ENCODE measurements at regions not wholly inside any gene's neighbourhood (a gene's known extent, or its start where the extent isn't known, plus 50 kb on each side); places are given as distances from the start of the nearest gene placed in this dataset.

GRCh38 chr1:187665483-187665882, 836.7 kb downstream of the PLA2G4A start:
- no peaks in the 10 kb centered on the region for H3K27me3 ChIP-seq (ENCODE audit: insufficient read depth, low read depth)
- H3K4me2 ChIP-seq, result no peak overlapping the region
- POLR2A ChIA-PET (ENCODE audit: unreplicated experiment), result no interaction called here
- H3K4me3 ChIP-seq, result no peak overlapping the region
- no TSS peak for BruUV-seq (replicated peaks)
- H3K9me3 ChIP-seq (ENCODE audit: insufficient read depth, low read depth), result no peaks in the 10 kb centered on the region
- H2AFZ ChIP-seq, result no peak overlapping the region
- H3K9me2 ChIP-seq (ENCODE audit: insufficient read depth), result no peaks in the 10 kb centered on the region; the same call in 1 of the 2 replicates
- no peaks in the 10 kb centered on the region for H4K20me1 ChIP-seq (ENCODE audit: insufficient read depth)
- H3K36me3 ChIP-seq (ENCODE audit: low read depth), result no peaks in the 10 kb centered on the region
- no peaks in the 10 kb centered on the region for H3K79me2 ChIP-seq (ENCODE audit: low read depth)
- CTCF ChIA-PET, result no interaction called here
- TF ChIP-seq, protein P1, sequence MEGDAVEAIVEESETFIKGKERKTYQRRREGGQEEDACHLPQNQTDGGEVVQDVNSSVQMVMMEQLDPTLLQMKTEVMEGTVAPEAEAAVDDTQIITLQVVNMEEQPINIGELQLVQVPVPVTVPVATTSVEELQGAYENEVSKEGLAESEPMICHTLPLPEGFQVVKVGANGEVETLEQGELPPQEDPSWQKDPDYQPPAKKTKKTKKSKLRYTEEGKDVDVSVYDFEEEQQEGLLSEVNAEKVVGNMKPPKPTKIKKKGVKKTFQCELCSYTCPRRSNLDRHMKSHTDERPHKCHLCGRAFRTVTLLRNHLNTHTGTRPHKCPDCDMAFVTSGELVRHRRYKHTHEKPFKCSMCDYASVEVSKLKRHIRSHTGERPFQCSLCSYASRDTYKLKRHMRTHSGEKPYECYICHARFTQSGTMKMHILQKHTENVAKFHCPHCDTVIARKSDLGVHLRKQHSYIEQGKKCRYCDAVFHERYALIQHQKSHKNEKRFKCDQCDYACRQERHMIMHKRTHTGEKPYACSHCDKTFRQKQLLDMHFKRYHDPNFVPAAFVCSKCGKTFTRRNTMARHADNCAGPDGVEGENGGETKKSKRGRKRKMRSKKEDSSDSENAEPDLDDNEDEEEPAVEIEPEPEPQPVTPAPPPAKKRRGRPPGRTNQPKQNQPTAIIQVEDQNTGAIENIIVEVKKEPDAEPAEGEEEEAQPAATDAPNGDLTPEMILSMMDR (conservative IDR thresholded peaks at IDR 0.05), result no peak
- TF ChIP-seq EZH2 (IDR thresholded peaks at IDR 0.05; ENCODE audit: low read depth), result no peak
- intact Hi-C loops (cut with micrococcal nuclease; ENCODE audit: unreplicated experiment), result no loop called here
- no peaks in the 10 kb centered on the region for H3F3A ChIP-seq (ENCODE audit: insufficient read depth, low read depth)
- H3K4me1 ChIP-seq (replicated peaks; ENCODE audit: insufficient read depth), result no peaks in the 10 kb centered on the region
- no peak overlapping the region for H3K27ac ChIP-seq
- no peak for DNase-seq

- Histone ChIP-seq H3K27ac (no peak overlapping the region), H3F3A (ENCODE audit: insufficient read depth, low read depth) (no peaks in the 10 kb centered on the region), H2AFZ (no peak overlapping the region), H3K4me2 (no peak overlapping the region), H4K20me1 (ENCODE audit: insufficient read depth) (no peaks in the 10 kb centered on the region), H3K27me3 (ENCODE audit: insufficient read depth, low read depth) (no peaks in the 10 kb centered on the region), H3K9me3 (ENCODE audit: insufficient read depth, low read depth) (no peaks in the 10 kb centered on the region), H3K9me2 (ENCODE audit: insufficient read depth) (no peaks in the 10 kb centered on the region; the same call in 1 of the 2 replicates), H3K36me3 (ENCODE audit: low read depth) (no peaks in the 10 kb centered on the region), H3K79me2 (ENCODE audit: low read depth) (no peaks in the 10 kb centered on the region), H3K4me3 (no peak overlapping the region), H3K4me1 (replicated peaks; ENCODE audit: insufficient read depth) (no peaks in the 10 kb centered on the region)
- ChIA-PET CTCF (no interaction called here), POLR2A (ENCODE audit: unreplicated experiment) (no interaction called here)
- no peak for DNase-seq
- intact Hi-C loops (cut with micrococcal nuclease; ENCODE audit: unreplicated experiment), result no loop called here
- TF ChIP-seq EZH2 (IDR thresholded peaks at IDR 0.05; ENCODE audit: low read depth), result no peak
- TF ChIP-seq, protein P1 (conservative IDR thresholded peaks at IDR 0.05), result no peak
- no TSS peak for BruUV-seq (replicated peaks)
These were observed 852.1 kb downstream of the PLA2G4A start for GRCh38 chr1:187680823-187681222.

- Histone ChIP-seq H3K27me3 (ENCODE audit: insufficient read depth, low read depth) (no peaks in the 10 kb centered on the region), H3K4me3 (no peak overlapping the region), H3K27ac (no peak overlapping the region), H4K20me1 (ENCODE audit: insufficient read depth) (no peaks in the 10 kb centered on the region), H3K4me1 (replicated peaks; ENCODE audit: insufficient read depth) (no peaks in the 10 kb centered on the region), H2AFZ (no peak overlapping the region), H3F3A (ENCODE audit: insufficient read depth, low read depth) (no peaks in the 10 kb centered on the region), H3K36me3 (ENCODE audit: low read depth) (no peaks in the 10 kb centered on the region), H3K9me2 (ENCODE audit: insufficient read depth) (no peaks in the 10 kb centered on the region; the same call in 1 of the 2 replicates), H3K79me2 (ENCODE audit: low read depth) (no peaks in the 10 kb centered on the region), H3K4me2 (no peak overlapping the region), H3K9me3 (ENCODE audit: insufficient read depth, low read depth) (no peaks in the 10 kb centered on the region)
- TF ChIP-seq, protein P1 (conservative IDR thresholded peaks at IDR 0.05), result no peak
- TF ChIP-seq EZH2 (IDR thresholded peaks at IDR 0.05; ENCODE audit: low read depth), result no peak
- CTCF ChIA-PET, result no interaction called here
- no TSS peak for BruUV-seq (replicated peaks)
- POLR2A ChIA-PET (ENCODE audit: unreplicated experiment), result no interaction called here
- intact Hi-C loops (cut with micrococcal nuclease; ENCODE audit: unreplicated experiment), result no loop called here
- no peak for DNase-seq
These were observed 853.4 kb downstream of the PLA2G4A start for GRCh38 chr1:187682112-187682511.

Measured in PC-9 (cell line).